MG63 (cell line): ENCODE measurements at regions not wholly inside any gene's neighbourhood (a gene's known extent, or its start where the extent isn't known, plus 50 kb on each side); places are given as distances from the start of the nearest gene placed in this dataset.

Source experiments
- DNase-seq: peaks from one replicate; pipeline ENCODE4 v3.0.0-alpha.2; 2020
- H3K27me3 ChIP-seq: fragments of 250-450 bp; sonication (Bioruptor Pico); 2 replicates; pipeline ENCODE4 v1.5.1; 2020; ENCODE audit warnings: mild to moderate bottlenecking, moderate library complexity
- H3K36me3 ChIP-seq: fragments of 250-450 bp; sonication (Bioruptor Pico); 2 replicates; pipeline ENCODE4 v1.5.1; 2020; ENCODE audit warnings: mild to moderate bottlenecking, moderate library complexity
- H3K4me3 ChIP-seq: fragments of 250-450 bp; sonication (Bioruptor Pico); 2 replicates; pipeline ENCODE4 v1.5.1; 2020; ENCODE audit warnings: mild to moderate bottlenecking, moderate library complexity
- H3K9me3 ChIP-seq: fragments of 250-450 bp; sonication (Bioruptor Pico); 2 replicates; pipeline ENCODE4 v1.5.1; 2020; ENCODE audit warnings: mild to moderate bottlenecking, moderate library complexity

- no peak overlapping the region for H3K4me3 ChIP-seq
- no peak for DNase-seq
- no peaks in the 10 kb centered on the region; the same call in 1 of the 2 replicates for H3K9me3 ChIP-seq
- no peaks in the 10 kb centered on the region for H3K36me3 ChIP-seq
- no peaks in the 10 kb centered on the region for H3K27me3 ChIP-seq
Observed at GRCh38 chr13:50195045-50195444, 179.8 kb downstream of the KCNRG start.

- DNase-seq = no peak
- Histone ChIP-seq H3K4me3 (no peak overlapping the region), H3K9me3 (no peaks in the 10 kb centered on the region; the same call in 1 of the 2 replicates), H3K36me3 (no peaks in the 10 kb centered on the region), H3K27me3 (no peaks in the 10 kb centered on the region)
Observed at GRCh38 chr13:50196118-50196517, 180.9 kb downstream of the KCNRG start.

- no peak overlapping the region for H3K4me3 ChIP-seq
- peak; percentile 7 for DNase-seq
- no peaks in the 10 kb centered on the region for H3K27me3 ChIP-seq
- no peaks in the 10 kb centered on the region for H3K36me3 ChIP-seq
- no peaks in the 10 kb centered on the region; the same call in 1 of the 2 replicates for H3K9me3 ChIP-seq
Observed at GRCh38 chr13:50197705-50198104, 182.5 kb downstream of the KCNRG start.

- DNase-seq = peak; percentile 26
- Histone ChIP-seq H3K4me3 (no peak overlapping the region), H3K9me3 (no peaks in the 10 kb centered on the region; the same call in 1 of the 2 replicates), H3K27me3 (no peaks in the 10 kb centered on the region), H3K36me3 (no peaks in the 10 kb centered on the region)
Observed at GRCh38 chr13:50198508-50198907, 183.3 kb downstream of the KCNRG start.

GRCh38 chr13:50200569-50200968, 185.3 kb downstream of the KCNRG start:
- Histone ChIP-seq H3K4me3 (no peak overlapping the region), H3K27me3 (no peaks in the 10 kb centered on the region), H3K36me3 (no peaks in the 10 kb centered on the region), H3K9me3 (no peaks in the 10 kb centered on the region; the same call in 1 of the 2 replicates)
- no peak for DNase-seq

- H3K9me3 ChIP-seq = no peaks in the 10 kb centered on the region; the same call in 1 of the 2 replicates
- no peaks in the 10 kb centered on the region for H3K36me3 ChIP-seq
- no peak overlapping the region for H3K4me3 ChIP-seq
- no peaks in the 10 kb centered on the region for H3K27me3 ChIP-seq
- no peak for DNase-seq
Observed at GRCh38 chr13:50200988-50201387, 185.7 kb downstream of the KCNRG start.

- no peaks in the 10 kb centered on the region for H3K36me3 ChIP-seq
Observed at GRCh38 chr13:50202485-50202884, 187.2 kb downstream of the KCNRG start.

GRCh38 chr13:50203256-50203941, 188.2 kb downstream of the KCNRG start:
- no peak overlapping the region for H3K4me3 ChIP-seq
- DNase-seq = no peak
- H3K36me3 ChIP-seq = no peaks in the 10 kb centered on the region
- no peaks in the 10 kb centered on the region for H3K27me3 ChIP-seq
- H3K9me3 ChIP-seq = no peaks in the 10 kb centered on the region

More at GRCh38 chr13:50202485-50202884, 187.2 kb downstream of the KCNRG start:
- Histone ChIP-seq H3K4me3 (no peak overlapping the region), H3K27me3 (no peaks in the 10 kb centered on the region), H3K9me3 (no peaks in the 10 kb centered on the region)
- DNase-seq = no peak

GRCh38 chr13:50205581-50205980, 190.3 kb downstream of the KCNRG start:
- no peaks in the 10 kb centered on the region for H3K9me3 ChIP-seq
- H3K27me3 ChIP-seq = no peaks in the 10 kb centered on the region
- no peak overlapping the region for H3K4me3 ChIP-seq
- no peak for DNase-seq
- H3K36me3 ChIP-seq = no peaks in the 10 kb centered on the region

GRCh38 chr13:50208826-50209335, 193.6 kb downstream of the KCNRG start:
- peak overlapping the region; percentile 17; the same call in 1 of the 2 replicates for H3K4me3 ChIP-seq

GRCh38 chr13:50209631-50210030, 194.4 kb downstream of the KCNRG start:
- Histone ChIP-seq H3K4me3 (no peak overlapping the region), H3K36me3 (no peaks in the 10 kb centered on the region), H3K9me3 (peaks cover 9% of the 10 kb centered on the region), H3K27me3 (no peaks in the 10 kb centered on the region)
- no peak for DNase-seq

More at GRCh38 chr13:50208826-50209335, 193.6 kb downstream of the KCNRG start:
- peaks cover 9% of the 10 kb centered on the region for H3K9me3 ChIP-seq
- peak; percentile 81 for DNase-seq
- no peaks in the 10 kb centered on the region for H3K36me3 ChIP-seq
- no peaks in the 10 kb centered on the region for H3K27me3 ChIP-seq

- Histone ChIP-seq H3K36me3 (no peaks in the 10 kb centered on the region), H3K4me3 (no peak overlapping the region), H3K27me3 (no peaks in the 10 kb centered on the region), H3K9me3 (peaks cover 9% of the 10 kb centered on the region)
- DNase-seq = no peak
Observed at GRCh38 chr13:50213526-50213925, 198.3 kb downstream of the KCNRG start.

- Histone ChIP-seq H3K9me3 (peaks cover 9% of the 10 kb centered on the region), H3K4me3 (no peak overlapping the region), H3K36me3 (no peaks in the 10 kb centered on the region), H3K27me3 (no peaks in the 10 kb centered on the region)
- DNase-seq = no peak
Observed at GRCh38 chr13:50214514-50214913, 199.3 kb downstream of the KCNRG start.

- no peaks in the 10 kb centered on the region for H3K27me3 ChIP-seq
- no peak for DNase-seq
- H3K36me3 ChIP-seq = no peaks in the 10 kb centered on the region
- no peak overlapping the region for H3K4me3 ChIP-seq
- peaks cover 9% of the 10 kb centered on the region for H3K9me3 ChIP-seq
Observed at GRCh38 chr13:50215399-50215798, 200.2 kb downstream of the KCNRG start.

- Histone ChIP-seq H3K9me3 (no peaks in the 10 kb centered on the region; the same call in 1 of the 2 replicates), H3K27me3 (no peaks in the 10 kb centered on the region), H3K4me3 (no peak overlapping the region), H3K36me3 (no peaks in the 10 kb centered on the region)
- no peak for DNase-seq
Observed at GRCh38 chr13:50219743-50220142, 204.5 kb downstream of the KCNRG start.

- no peaks in the 10 kb centered on the region for H3K36me3 ChIP-seq
- no peak overlapping the region for H3K4me3 ChIP-seq
- H3K27me3 ChIP-seq = no peaks in the 10 kb centered on the region
- no peaks in the 10 kb centered on the region; the same call in 1 of the 2 replicates for H3K9me3 ChIP-seq
- DNase-seq = no peak
Observed at GRCh38 chr13:50220938-50221337, 205.7 kb downstream of the KCNRG start.

- Histone ChIP-seq H3K4me3 (peak overlapping the region; percentile 23), H3K27me3 (no peaks in the 10 kb centered on the region), H3K9me3 (no peaks in the 10 kb centered on the region; the same call in 1 of the 2 replicates), H3K36me3 (no peaks in the 10 kb centered on the region)
- peak; percentile 74 for DNase-seq
Observed at GRCh38 chr13:50222569-50223332, 207.5 kb downstream of the KCNRG start.
